ENCODE measurements at regions not wholly inside any gene's neighbourhood (a gene's known extent, or its start where the extent isn't known, plus 50 kb on each side); places are given as distances from the start of the nearest gene placed in this dataset.

- TF ChIP-seq NBN (IDR thresholded peaks at IDR 0.05) (0 out of 2 replicates have a peak, but pooled peaks have one; percentile 30), HDAC6 (IDR thresholded peaks at IDR 0.05; ENCODE audit: unreplicated experiment) (no peak), MLLT1 (IDR thresholded peaks at IDR 0.05) (peak; percentile 85), BCL11A (IDR thresholded peaks at IDR 0.05; ENCODE audit: low read depth, low read length) (peak; percentile 9; the same call in 1 of the 2 replicates), SREBF2 (IDR thresholded peaks at IDR 0.05; ENCODE audit: low read length) (no peak)
- TF ChIP-seq, protein P1, sequence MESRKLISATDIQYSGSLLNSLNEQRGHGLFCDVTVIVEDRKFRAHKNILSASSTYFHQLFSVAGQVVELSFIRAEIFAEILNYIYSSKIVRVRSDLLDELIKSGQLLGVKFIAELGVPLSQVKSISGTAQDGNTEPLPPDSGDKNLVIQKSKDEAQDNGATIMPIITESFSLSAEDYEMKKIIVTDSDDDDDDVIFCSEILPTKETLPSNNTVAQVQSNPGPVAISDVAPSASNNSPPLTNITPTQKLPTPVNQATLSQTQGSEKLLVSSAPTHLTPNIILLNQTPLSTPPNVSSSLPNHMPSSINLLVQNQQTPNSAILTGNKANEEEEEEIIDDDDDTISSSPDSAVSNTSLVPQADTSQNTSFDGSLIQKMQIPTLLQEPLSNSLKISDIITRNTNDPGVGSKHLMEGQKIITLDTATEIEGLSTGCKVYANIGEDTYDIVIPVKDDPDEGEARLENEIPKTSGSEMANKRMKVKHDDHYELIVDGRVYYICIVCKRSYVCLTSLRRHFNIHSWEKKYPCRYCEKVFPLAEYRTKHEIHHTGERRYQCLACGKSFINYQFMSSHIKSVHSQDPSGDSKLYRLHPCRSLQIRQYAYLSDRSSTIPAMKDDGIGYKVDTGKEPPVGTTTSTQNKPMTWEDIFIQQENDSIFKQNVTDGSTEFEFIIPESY (IDR thresholded peaks at IDR 0.05) = peak; percentile 95
- TF ChIP-seq, protein P2, sequence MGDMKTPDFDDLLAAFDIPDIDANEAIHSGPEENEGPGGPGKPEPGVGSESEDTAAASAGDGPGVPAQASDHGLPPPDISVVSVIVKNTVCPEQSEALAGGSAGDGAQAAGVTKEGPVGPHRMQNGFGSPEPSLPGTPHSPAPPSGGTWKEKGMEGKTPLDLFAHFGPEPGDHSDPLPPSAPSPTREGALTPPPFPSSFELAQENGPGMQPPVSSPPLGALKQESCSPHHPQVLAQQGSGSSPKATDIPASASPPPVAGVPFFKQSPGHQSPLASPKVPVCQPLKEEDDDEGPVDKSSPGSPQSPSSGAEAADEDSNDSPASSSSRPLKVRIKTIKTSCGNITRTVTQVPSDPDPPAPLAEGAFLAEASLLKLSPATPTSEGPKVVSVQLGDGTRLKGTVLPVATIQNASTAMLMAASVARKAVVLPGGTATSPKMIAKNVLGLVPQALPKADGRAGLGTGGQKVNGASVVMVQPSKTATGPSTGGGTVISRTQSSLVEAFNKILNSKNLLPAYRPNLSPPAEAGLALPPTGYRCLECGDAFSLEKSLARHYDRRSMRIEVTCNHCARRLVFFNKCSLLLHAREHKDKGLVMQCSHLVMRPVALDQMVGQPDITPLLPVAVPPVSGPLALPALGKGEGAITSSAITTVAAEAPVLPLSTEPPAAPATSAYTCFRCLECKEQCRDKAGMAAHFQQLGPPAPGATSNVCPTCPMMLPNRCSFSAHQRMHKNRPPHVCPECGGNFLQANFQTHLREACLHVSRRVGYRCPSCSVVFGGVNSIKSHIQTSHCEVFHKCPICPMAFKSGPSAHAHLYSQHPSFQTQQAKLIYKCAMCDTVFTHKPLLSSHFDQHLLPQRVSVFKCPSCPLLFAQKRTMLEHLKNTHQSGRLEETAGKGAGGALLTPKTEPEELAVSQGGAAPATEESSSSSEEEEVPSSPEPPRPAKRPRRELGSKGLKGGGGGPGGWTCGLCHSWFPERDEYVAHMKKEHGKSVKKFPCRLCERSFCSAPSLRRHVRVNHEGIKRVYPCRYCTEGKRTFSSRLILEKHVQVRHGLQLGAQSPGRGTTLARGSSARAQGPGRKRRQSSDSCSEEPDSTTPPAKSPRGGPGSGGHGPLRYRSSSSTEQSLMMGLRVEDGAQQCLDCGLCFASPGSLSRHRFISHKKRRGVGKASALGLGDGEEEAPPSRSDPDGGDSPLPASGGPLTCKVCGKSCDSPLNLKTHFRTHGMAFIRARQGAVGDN (IDR thresholded peaks at IDR 0.05) = peak; percentile 78; the same call in 1 of the 2 replicates
These were observed 82.0 kb upstream of the MROH9 start (continued) for GRCh38 chr1:170853302-170853701.
